Neutrophil (primary cell): ENCODE measurements at regions not wholly inside any gene's neighbourhood (a gene's known extent, or its start where the extent isn't known, plus 50 kb on each side); places are given as distances from the start of the nearest gene placed in this dataset.

Experiments
- H3K27ac ChIP-seq: fragments of 200-600 bp; sonication (generic); 2 replicates; pipeline ENCODE4 v1.5.1; 2016; ENCODE audit warnings: mild to moderate bottlenecking, moderate library complexity
- H3K27me3 ChIP-seq: fragments of 200-600 bp; sonication (generic); 2 replicates; pipeline ENCODE4 v1.6.0; 2016; ENCODE audit warnings: mild to moderate bottlenecking
- H3K36me3 ChIP-seq: fragments of 200-600 bp; sonication (generic); 2 replicates; pipeline ENCODE4 v1.5.1; 2017
- H3K4me1 ChIP-seq, 2 experiments: fragments of 200-600 bp in 1 of 2; sonication (generic) in 1 of 2; 1 replicate in 1 of 2; 2 replicates in 1 of 2; pipeline versions ENCODE4 v1.5.1 to v1.6.1; 2013 to 2016; ENCODE audit warnings: low read depth in 1 of 2, low read length in 1 of 2, mild to moderate bottlenecking in 1 of 2, moderate library complexity in 1 of 2; ENCODE audit not compliant: control insufficient read depth in 1 of 2, insufficient read depth in 1 of 2
- H3K4me3 ChIP-seq, 2 experiments: fragments of 200-600 bp in 1 of 2; sonication (generic) in 1 of 2; 1 replicate in 1 of 2; 2 replicates in 1 of 2; pipeline ENCODE4 v1.5.1; 2013 to 2016; ENCODE audit warnings: low read depth in 1 of 2, low read length in 1 of 2, mild to moderate bottlenecking in 1 of 2, moderate library complexity in 1 of 2
- H3K9me3 ChIP-seq: fragments of 200-600 bp; sonication (generic); 2 replicates; pipeline ENCODE4 v1.5.1; 2016
- CTCF ChIP-seq: fragments of 200-600 bp; sonication (generic); IDR thresholded peaks from 2 replicates; pipeline ENCODE4 v1.5.1; 2016; ENCODE audit warnings: antibody characterized with exemption

GRCh38 chr1:218983848-218984247 is 189.8 kb upstream of the LYPLAL1 start:
- Histone ChIP-seq H3K27me3 (no peaks in the 10 kb centered on the region), H3K4me1 (no peaks in the 10 kb centered on the region), H3K9me3 (no peaks in the 10 kb centered on the region), H3K36me3 (no peaks in the 10 kb centered on the region), H3K4me3 (no peak overlapping the region), H3K27ac (no peak overlapping the region)
- TF ChIP-seq CTCF = no peak

- Histone ChIP-seq H3K27ac (no peak overlapping the region), H3K36me3 (no peaks in the 10 kb centered on the region), H3K27me3 (no peaks in the 10 kb centered on the region), H3K4me3 (no peak overlapping the region), H3K4me1 (no peaks in the 10 kb centered on the region), H3K9me3 (no peaks in the 10 kb centered on the region)
- no peak for TF ChIP-seq CTCF
Observed at GRCh38 chr1:218985424-218985984, 188.2 kb upstream of the LYPLAL1 start.

- TF ChIP-seq CTCF = no peak
- H3K4me1 ChIP-seq = no peaks in the 10 kb centered on the region
- H3K36me3 ChIP-seq = no peaks in the 10 kb centered on the region
- no peak overlapping the region for H3K4me3 ChIP-seq
- no peaks in the 10 kb centered on the region for H3K27me3 ChIP-seq
- no peak overlapping the region for H3K27ac ChIP-seq
- H3K9me3 ChIP-seq = no peaks in the 10 kb centered on the region
Observed at GRCh38 chr1:218986816-218987215, 186.9 kb upstream of the LYPLAL1 start.

- no peak overlapping the region for H3K4me3 ChIP-seq
- H3K36me3 ChIP-seq = no peaks in the 10 kb centered on the region
- H3K9me3 ChIP-seq = no peaks in the 10 kb centered on the region
- no peaks in the 10 kb centered on the region for H3K4me1 ChIP-seq
- no peak overlapping the region for H3K27ac ChIP-seq
- TF ChIP-seq CTCF = no peak
- H3K27me3 ChIP-seq = no peaks in the 10 kb centered on the region
Observed at GRCh38 chr1:218990019-218990418, 183.7 kb upstream of the LYPLAL1 start.

- no peaks in the 10 kb centered on the region for H3K4me1 ChIP-seq
- H3K27me3 ChIP-seq = no peaks in the 10 kb centered on the region
- no peak overlapping the region for H3K4me3 ChIP-seq
- no peaks in the 10 kb centered on the region for H3K9me3 ChIP-seq
- no peaks in the 10 kb centered on the region for H3K36me3 ChIP-seq
- no peak for TF ChIP-seq CTCF
- no peak overlapping the region for H3K27ac ChIP-seq
Observed at GRCh38 chr1:218991089-218991488, 182.6 kb upstream of the LYPLAL1 start.

- H3K4me1 ChIP-seq = no peaks in the 10 kb centered on the region
- no peak overlapping the region for H3K27ac ChIP-seq
- no peak for TF ChIP-seq CTCF
- no peaks in the 10 kb centered on the region for H3K9me3 ChIP-seq
- H3K27me3 ChIP-seq = no peaks in the 10 kb centered on the region
- H3K36me3 ChIP-seq = no peaks in the 10 kb centered on the region
- no peak overlapping the region for H3K4me3 ChIP-seq
Observed at GRCh38 chr1:218994615-218995014, 179.1 kb upstream of the LYPLAL1 start.
